Stomach (tissue), 4 donors: ENCODE measurements at regions not wholly inside any gene's neighbourhood (a gene's known extent, or its start where the extent isn't known, plus 50 kb on each side); places are given as distances from the start of the nearest gene placed in this dataset.
"Not testable (repeated sequence)": the region's sequence is repeated elsewhere in the genome, so short reads cannot be mapped to it uniquely, and the experiment has no call there.

Source experiments
- EP300 ChIP-seq: sonication (generic); formaldehyde crosslinking; IDR thresholded peaks from one replicate; pipeline ENCODE4 v1.6.1; 2017; ENCODE audit warnings: antibody characterized with exemption
- POLR2A ChIP-seq, 4 donors: fragments of 450-650 bp; IDR thresholded peaks; one replicate each; pipeline ENCODE4 v1.6.1; 2016; ENCODE audit warnings: antibody characterized with exemption in 4 of 4, control low read depth in 2 of 4, mild to moderate bottlenecking in 1 of 4, moderate library complexity in 1 of 4
- POLR2AphosphoS5 ChIP-seq, 3 donors: sonication (generic); formaldehyde crosslinking; IDR thresholded peaks; one replicate each; pipeline ENCODE4 v1.6.1; 2016; ENCODE audit warnings: antibody characterized with exemption in 3 of 3
- TF ChIP-seq, protein P1 (sequence below), 7 experiments: fragments of 450-650 bp in 4 of 7; fragments of 200-600 bp in 3 of 7; sonication (generic) in 3 of 7; IDR thresholded peaks; one replicate each; pipeline ENCODE4 v1.5.1; 2016 to 2019; ENCODE audit warnings: antibody characterized with exemption in 7 of 7, control low read depth in 2 of 7, mild to moderate bottlenecking in 1 of 7

- TF ChIP-seq, protein P1, sequence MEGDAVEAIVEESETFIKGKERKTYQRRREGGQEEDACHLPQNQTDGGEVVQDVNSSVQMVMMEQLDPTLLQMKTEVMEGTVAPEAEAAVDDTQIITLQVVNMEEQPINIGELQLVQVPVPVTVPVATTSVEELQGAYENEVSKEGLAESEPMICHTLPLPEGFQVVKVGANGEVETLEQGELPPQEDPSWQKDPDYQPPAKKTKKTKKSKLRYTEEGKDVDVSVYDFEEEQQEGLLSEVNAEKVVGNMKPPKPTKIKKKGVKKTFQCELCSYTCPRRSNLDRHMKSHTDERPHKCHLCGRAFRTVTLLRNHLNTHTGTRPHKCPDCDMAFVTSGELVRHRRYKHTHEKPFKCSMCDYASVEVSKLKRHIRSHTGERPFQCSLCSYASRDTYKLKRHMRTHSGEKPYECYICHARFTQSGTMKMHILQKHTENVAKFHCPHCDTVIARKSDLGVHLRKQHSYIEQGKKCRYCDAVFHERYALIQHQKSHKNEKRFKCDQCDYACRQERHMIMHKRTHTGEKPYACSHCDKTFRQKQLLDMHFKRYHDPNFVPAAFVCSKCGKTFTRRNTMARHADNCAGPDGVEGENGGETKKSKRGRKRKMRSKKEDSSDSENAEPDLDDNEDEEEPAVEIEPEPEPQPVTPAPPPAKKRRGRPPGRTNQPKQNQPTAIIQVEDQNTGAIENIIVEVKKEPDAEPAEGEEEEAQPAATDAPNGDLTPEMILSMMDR (IDR thresholded peaks at IDR 0.05) = not testable (repeated sequence)
- TF ChIP-seq POLR2A (IDR thresholded peaks at IDR 0.05); POLR2AphosphoS5 (IDR thresholded peaks at IDR 0.05); EP300: not testable (repeated sequence)
These were observed 331.8 kb upstream of the GJE1 start for GRCh38 chr6:141800973-141801372.
